OCI-LY1 (cell line): ENCODE measurements at regions not wholly inside any gene's neighbourhood (a gene's known extent, or its start where the extent isn't known, plus 50 kb on each side); places are given as distances from the start of the nearest gene placed in this dataset.

Experiments
- EZH2 ChIP-seq: fragments of 200-600 bp; sonication (generic), shearing (Covaris generic); IDR thresholded peaks from 2 replicates; pipeline ENCODE4 v1.8.0; 2017; ENCODE audit warnings: borderline replicate concordance, mixed run types, mild to moderate bottlenecking, antibody characterized with exemption, low read length, moderate library complexity, mixed read lengths
- TF ChIP-seq, protein P1 (sequence below): fragments of 200-600 bp; sonication (generic), shearing (Covaris generic); IDR thresholded peaks from 2 replicates; pipeline ENCODE4 v1.5.1; 2017; ENCODE audit warnings: mild to moderate bottlenecking, antibody characterized with exemption, low read length, moderate library complexity, mixed read lengths

DNA sequence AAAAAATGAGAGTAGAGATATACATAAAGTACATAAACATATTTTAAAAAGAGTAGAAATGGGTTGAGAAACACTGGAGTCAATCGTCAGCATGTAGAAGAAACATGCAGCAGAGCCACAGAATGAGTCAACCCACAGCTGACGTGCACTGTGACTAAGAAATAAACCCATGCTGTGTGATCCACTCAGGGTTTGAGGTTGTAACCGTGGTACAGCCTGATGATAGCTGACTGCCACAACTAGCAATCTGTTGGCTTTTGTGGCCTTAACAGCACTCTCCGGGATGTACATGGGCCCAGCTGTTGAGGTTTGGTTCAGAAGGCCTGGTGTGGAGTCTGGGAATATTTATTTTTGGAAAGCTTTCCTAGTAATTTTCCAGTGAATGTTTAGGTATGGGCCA lies 554.4 kb upstream of the MEX3C start:
- TF ChIP-seq, protein P1, sequence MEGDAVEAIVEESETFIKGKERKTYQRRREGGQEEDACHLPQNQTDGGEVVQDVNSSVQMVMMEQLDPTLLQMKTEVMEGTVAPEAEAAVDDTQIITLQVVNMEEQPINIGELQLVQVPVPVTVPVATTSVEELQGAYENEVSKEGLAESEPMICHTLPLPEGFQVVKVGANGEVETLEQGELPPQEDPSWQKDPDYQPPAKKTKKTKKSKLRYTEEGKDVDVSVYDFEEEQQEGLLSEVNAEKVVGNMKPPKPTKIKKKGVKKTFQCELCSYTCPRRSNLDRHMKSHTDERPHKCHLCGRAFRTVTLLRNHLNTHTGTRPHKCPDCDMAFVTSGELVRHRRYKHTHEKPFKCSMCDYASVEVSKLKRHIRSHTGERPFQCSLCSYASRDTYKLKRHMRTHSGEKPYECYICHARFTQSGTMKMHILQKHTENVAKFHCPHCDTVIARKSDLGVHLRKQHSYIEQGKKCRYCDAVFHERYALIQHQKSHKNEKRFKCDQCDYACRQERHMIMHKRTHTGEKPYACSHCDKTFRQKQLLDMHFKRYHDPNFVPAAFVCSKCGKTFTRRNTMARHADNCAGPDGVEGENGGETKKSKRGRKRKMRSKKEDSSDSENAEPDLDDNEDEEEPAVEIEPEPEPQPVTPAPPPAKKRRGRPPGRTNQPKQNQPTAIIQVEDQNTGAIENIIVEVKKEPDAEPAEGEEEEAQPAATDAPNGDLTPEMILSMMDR, result no peak
- no peak for TF ChIP-seq EZH2
